H1 (cell line): ENCODE measurements at regions not wholly inside any gene's neighbourhood (a gene's known extent, or its start where the extent isn't known, plus 50 kb on each side); places are given as distances from the start of the nearest gene placed in this dataset.

Source experiments
- BCL11A ChIP-seq, 2 experiments: IDR thresholded peaks; one replicate each; pipeline ENCODE4 v1.6.1; 2011; ENCODE audit warnings: low read depth in 2 of 2, low read length in 2 of 2, mild to moderate bottlenecking in 2 of 2
- CBX5 ChIP-seq: fragments of 300-800, 300-1000 bp; sonication (generic); IDR thresholded peaks from 2 replicates; pipeline ENCODE4 v1.7.1; 2016; ENCODE audit warnings: antibody characterized with exemption, low read length, low read depth
- CBX8 ChIP-seq: fragments of 300-800, 300-1000 bp; sonication (generic); IDR thresholded peaks from 2 replicates; pipeline ENCODE4 v1.7.1; 2016; ENCODE audit warnings: low read depth, low read length, borderline replicate concordance
- CEBPB ChIP-seq: IDR thresholded peaks from 2 replicates; pipeline ENCODE4 v1.6.1; 2012; ENCODE audit warnings: low read depth, low read length
- CHD1 ChIP-seq: IDR thresholded peaks from 2 replicates; pipeline ENCODE4 v1.6.1; 2012; ENCODE audit warnings: low read depth, low read length, improper control_type of control experiment
- CTBP2 ChIP-seq: IDR thresholded peaks from 2 replicates; pipeline ENCODE4 v1.7.0; 2011; ENCODE audit warnings: borderline replicate concordance, mild to moderate bottlenecking, moderate library complexity, mixed read lengths, low read length; ENCODE audit not compliant: insufficient read depth, insufficient read length
- FOSL1 ChIP-seq: IDR thresholded peaks from 2 replicates; pipeline ENCODE4 v1.6.1; 2011; ENCODE audit warnings: mild to moderate bottlenecking, low read depth, low read length, moderate library complexity; ENCODE audit not compliant: insufficient read depth
- GTF2F1 ChIP-seq: IDR thresholded peaks from 2 replicates; pipeline ENCODE4 v1.6.1; 2012; ENCODE audit warnings: low read depth, low read length, improper control_type of control experiment, borderline replicate concordance
- JUND ChIP-seq: IDR thresholded peaks from 2 replicates; pipeline ENCODE4 v1.6.1; 2011; ENCODE audit warnings: mild to moderate bottlenecking, improper control_type of control experiment, low read length
- KDM1A ChIP-seq: fragments of 200-600, 300-600 bp; sonication (generic); IDR thresholded peaks from 2 replicates; pipeline ENCODE4 v1.7.1; 2016; ENCODE audit warnings: mild to moderate bottlenecking, low read length, borderline replicate concordance
- KDM5A ChIP-seq: fragments of 200-600 bp; IDR thresholded peaks from 2 replicates; pipeline ENCODE4 v1.7.1; 2012; ENCODE audit warnings: mild to moderate bottlenecking, low read length, inconsistent platforms, mixed read lengths
- MAFK ChIP-seq: IDR thresholded peaks from 2 replicates; pipeline ENCODE4 v1.6.1; 2012; ENCODE audit warnings: low read depth, mild to moderate bottlenecking, improper control_type of control experiment, low read length
- POU5F1 ChIP-seq: IDR thresholded peaks from 2 replicates; pipeline ENCODE4 v1.6.1; 2011; ENCODE audit warnings: low read depth, mild to moderate bottlenecking, low read length, moderate library complexity
- RNF2 ChIP-seq: fragments of 200-900, 300-1000 bp; sonication (generic); IDR thresholded peaks from 2 replicates; pipeline ENCODE4 v1.7.1; 2016; ENCODE audit warnings: borderline replicate concordance, low read depth, mild to moderate bottlenecking, antibody characterized with exemption, low read length; ENCODE audit not compliant: poor library complexity, severe bottlenecking; ENCODE audit errors: missing control alignments
- SAP30 ChIP-seq: fragments of 300-600 bp; sonication (generic); IDR thresholded peaks from 2 replicates; pipeline ENCODE4 v1.7.1; 2012; ENCODE audit warnings: low read length, moderate library complexity, mild to moderate bottlenecking, inconsistent platforms; ENCODE audit not compliant: insufficient read depth, insufficient replicate concordance
- SIX5 ChIP-seq: IDR thresholded peaks from 2 replicates; pipeline ENCODE4 v1.6.1; 2011; ENCODE audit warnings: mild to moderate bottlenecking, low read depth, low read length
- SRF ChIP-seq: IDR thresholded peaks from 2 replicates; pipeline ENCODE4 v1.6.1; 2011; ENCODE audit warnings: mild to moderate bottlenecking, low read depth, low read length, moderate library complexity
- TAF1 ChIP-seq: IDR thresholded peaks from 2 replicates; pipeline ENCODE4 v1.6.1; 2011; ENCODE audit warnings: mild to moderate bottlenecking, low read depth, low read length
- TF ChIP-seq, protein P1 (sequence below), 3 experiments: IDR thresholded peaks; 1 replicate in 2 of 3; 2 replicates in 1 of 3; pipeline versions ENCODE4 v1.5.1 to v1.6.1; 2011; ENCODE audit warnings: low read length in 3 of 3, mild to moderate bottlenecking in 3 of 3, inconsistent platforms in 2 of 3, low read depth in 1 of 3, moderate library complexity in 1 of 3; ENCODE audit not compliant: insufficient read depth in 1 of 3; ENCODE audit errors: control extremely low read depth in 1 of 3
- TF ChIP-seq, protein P2 (sequence below): IDR thresholded peaks from 2 replicates; pipeline ENCODE4 v1.6.1; 2012; ENCODE audit warnings: inconsistent platforms

- TF ChIP-seq RNF2 (no peak), POU5F1 (no peak), JUND (no peak), CEBPB (no peak), BCL11A (IDR thresholded peaks at IDR 0.05; ENCODE audit: low read depth in 2 of 2, low read length in 2 of 2) (no peak), SRF (no peak), SIX5 (no peak), CHD1 (no peak), GTF2F1 (no peak), CBX8 (no peak), CTBP2 (no peak), TAF1 (no peak), CBX5 (no peak), KDM1A (no peak), FOSL1 (no peak), MAFK (no peak), KDM5A (no peak), SAP30 (no peak)
- TF ChIP-seq, protein P1, sequence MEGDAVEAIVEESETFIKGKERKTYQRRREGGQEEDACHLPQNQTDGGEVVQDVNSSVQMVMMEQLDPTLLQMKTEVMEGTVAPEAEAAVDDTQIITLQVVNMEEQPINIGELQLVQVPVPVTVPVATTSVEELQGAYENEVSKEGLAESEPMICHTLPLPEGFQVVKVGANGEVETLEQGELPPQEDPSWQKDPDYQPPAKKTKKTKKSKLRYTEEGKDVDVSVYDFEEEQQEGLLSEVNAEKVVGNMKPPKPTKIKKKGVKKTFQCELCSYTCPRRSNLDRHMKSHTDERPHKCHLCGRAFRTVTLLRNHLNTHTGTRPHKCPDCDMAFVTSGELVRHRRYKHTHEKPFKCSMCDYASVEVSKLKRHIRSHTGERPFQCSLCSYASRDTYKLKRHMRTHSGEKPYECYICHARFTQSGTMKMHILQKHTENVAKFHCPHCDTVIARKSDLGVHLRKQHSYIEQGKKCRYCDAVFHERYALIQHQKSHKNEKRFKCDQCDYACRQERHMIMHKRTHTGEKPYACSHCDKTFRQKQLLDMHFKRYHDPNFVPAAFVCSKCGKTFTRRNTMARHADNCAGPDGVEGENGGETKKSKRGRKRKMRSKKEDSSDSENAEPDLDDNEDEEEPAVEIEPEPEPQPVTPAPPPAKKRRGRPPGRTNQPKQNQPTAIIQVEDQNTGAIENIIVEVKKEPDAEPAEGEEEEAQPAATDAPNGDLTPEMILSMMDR (IDR thresholded peaks at IDR 0.05; ENCODE audit: control extremely low read depth in 1 of 3, insufficient read depth in 1 of 3, low read depth in 1 of 3, low read length in 3 of 3): peak; percentile 84 to 95 (median 88)
- TF ChIP-seq, protein P2, sequence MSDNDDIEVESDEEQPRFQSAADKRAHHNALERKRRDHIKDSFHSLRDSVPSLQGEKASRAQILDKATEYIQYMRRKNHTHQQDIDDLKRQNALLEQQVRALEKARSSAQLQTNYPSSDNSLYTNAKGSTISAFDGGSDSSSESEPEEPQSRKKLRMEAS: peak; percentile 88
These were observed 67.1 kb downstream of the KLF4 start (continued) for GRCh38 chr9:107422189-107423185.
